K562 (cell line): ENCODE measurements at regions not wholly inside any gene's neighbourhood (a gene's known extent, or its start where the extent isn't known, plus 50 kb on each side); places are given as distances from the start of the nearest gene placed in this dataset.
A peak's percentile ranks its signal among the peaks of the same experiment; 100 is the strongest.

Experiments
- ATF7 ChIP-seq: fragments of 450-650 bp; IDR thresholded peaks from 2 replicates; pipeline ENCODE4 v1.7.1; 2014; ENCODE audit warnings: mild to moderate bottlenecking, moderate library complexity
- BCOR ChIP-seq: fragments of 450-650 bp; IDR thresholded peaks from 2 replicates; pipeline ENCODE4 v1.6.1; 2016
- CREB1 ChIP-seq, 2 experiments: sonication (generic) in 1 of 2; formaldehyde crosslinking in 1 of 2; IDR thresholded peaks; 2 replicates each; pipeline versions ENCODE4 v1.6.1 to v1.8.0; 2012 to 2022; ENCODE audit warnings: inconsistent platforms in 1 of 2, mild to moderate bottlenecking in 1 of 2, missing genetic modification reagents in 1 of 2, moderate library complexity in 1 of 2
- ELF4 ChIP-seq: fragments of 450-650 bp; formaldehyde crosslinking; IDR thresholded peaks from 2 replicates; pipeline ENCODE4 v1.4.0; 2022; ENCODE audit warnings: missing genetic modification characterization
- EWSR1 ChIP-seq: fragments of 450-650 bp; IDR thresholded peaks from 2 replicates; pipeline ENCODE4 v1.6.1; 2018; ENCODE audit warnings: borderline replicate concordance, mild to moderate bottlenecking, low read depth, moderate library complexity; ENCODE audit not compliant: partially characterized antibody
- FOXJ2 ChIP-seq: fragments of 200-800 bp; sonication (Bioruptor generic); IDR thresholded peaks from 2 replicates; pipeline ENCODE4 v1.6.1; 2016; ENCODE audit warnings: missing genetic modification characterization, missing compliant biosample characterization
- FOXK1 ChIP-seq: sonication (generic); formaldehyde crosslinking; IDR thresholded peaks from 2 replicates; pipeline ENCODE4 v1.8.0; 2022; ENCODE audit warnings: missing genetic modification reagents, mild to moderate bottlenecking, borderline replicate concordance
- FOXP1 ChIP-seq: sonication (generic); formaldehyde crosslinking; IDR thresholded peaks from 2 replicates; pipeline ENCODE4 v1.8.0; 2022; ENCODE audit warnings: mild to moderate bottlenecking, missing genetic modification reagents
- MCM5 ChIP-seq: fragments of 450-650 bp; IDR thresholded peaks from 2 replicates; pipeline ENCODE4 v1.6.1; 2016; ENCODE audit warnings: low read depth
- MYC ChIP-seq, 2 experiments: fragments of 250-450 bp in 1 of 2; sonication (Bioruptor Pico) in 1 of 2; IDR thresholded peaks; 2 replicates each; pipeline versions ENCODE4 v1.5.1 to v1.6.1; 2012 to 2021; ENCODE audit warnings: low read depth in 2 of 2, borderline replicate concordance in 1 of 2, improper control_type of control experiment in 1 of 2, low read length in 1 of 2, mild to moderate bottlenecking in 1 of 2, moderate library complexity in 1 of 2
- RFX7 ChIP-seq: fragments of 250-450 bp; sonication (Bioruptor Pico); IDR thresholded peaks from 2 replicates; pipeline ENCODE4 v1.5.1; 2021; ENCODE audit warnings: mild to moderate bottlenecking
- SIX5 ChIP-seq, 2 experiments: IDR thresholded peaks; 2 replicates each; pipeline ENCODE4 v1.6.1; 2011; ENCODE audit warnings: low read length in 2 of 2, borderline replicate concordance in 1 of 2, low read depth in 1 of 2, mild to moderate bottlenecking in 1 of 2, moderate library complexity in 1 of 2; ENCODE audit not compliant: insufficient read depth in 1 of 2
- TFAM ChIP-seq: fragments of 250-450 bp; sonication (Bioruptor Pico); conservative IDR thresholded peaks from 2 replicates; pipeline ENCODE4 v1.5.0; 2021; ENCODE audit warnings: mild to moderate bottlenecking, moderate library complexity
- TRIM24 ChIP-seq, 2 experiments: fragments of 450-650 bp; IDR thresholded peaks; 2 replicates each; pipeline ENCODE4 v1.6.1; 2016
- USF2 ChIP-seq: sonication (generic); formaldehyde crosslinking; IDR thresholded peaks from 2 replicates; pipeline ENCODE4 v1.5.0; 2020; ENCODE audit warnings: missing genetic modification reagents
- WHSC1 ChIP-seq: IDR thresholded peaks from one replicate; pipeline ENCODE4 v1.6.1; 2012; ENCODE audit warnings: low read length, control low read depth, inconsistent platforms
- XRCC3 ChIP-seq: fragments of 450-650 bp; IDR thresholded peaks from 2 replicates; pipeline ENCODE4 v1.6.1; 2017; ENCODE audit warnings: mild to moderate bottlenecking, moderate library complexity
- XRCC5 ChIP-seq: fragments of 200-400 bp; formaldehyde crosslinking; IDR thresholded peaks from 2 replicates; pipeline ENCODE4 v1.6.1; 2017; ENCODE audit warnings: low read depth, mild to moderate bottlenecking, low read length
- ZNF121 ChIP-seq: sonication (generic); formaldehyde crosslinking; conservative IDR thresholded peaks from 2 replicates; pipeline ENCODE4 v1.8.0; 2022; ENCODE audit warnings: missing genetic modification reagents
- ZNF165 ChIP-seq: fragments of 250-450 bp; sonication (Bioruptor Pico); IDR thresholded peaks from 2 replicates; pipeline ENCODE4 v1.4.0; 2020; ENCODE audit warnings: borderline replicate concordance
- ZNF41 ChIP-seq: fragments of 250-450 bp; sonication (Bioruptor Pico); conservative IDR thresholded peaks from 2 replicates; pipeline ENCODE4 v1.4.0; 2020; ENCODE audit warnings: mild to moderate bottlenecking
- ZNF511 ChIP-seq: sonication (generic); formaldehyde crosslinking; IDR thresholded peaks from 2 replicates; pipeline ENCODE4 v1.8.0; 2022; ENCODE audit warnings: mild to moderate bottlenecking, missing genetic modification reagents
- ZNF589 ChIP-seq: fragments of 200-800 bp; sonication (Bioruptor generic); IDR thresholded peaks from 2 replicates; pipeline ENCODE4 v1.6.1; 2016; ENCODE audit warnings: low read depth, missing genetic modification characterization, missing compliant biosample characterization
- TF ChIP-seq, protein P1 (sequence below), 3 experiments: fragments of 200-800 bp in 1 of 3; sonication (Bioruptor generic) in 1 of 3; sonication (generic) in 1 of 3; formaldehyde crosslinking in 1 of 3; IDR thresholded peaks; 2 replicates each; pipeline versions ENCODE4 v1.6.1 to v1.8.0; 2016 to 2022; ENCODE audit warnings: mild to moderate bottlenecking in 2 of 3, missing compliant biosample characterization in 2 of 3, missing genetic modification characterization in 2 of 3, missing genetic modification reagents in 1 of 3
- TF ChIP-seq, protein P2 (sequence below): sonication (generic); formaldehyde crosslinking; IDR thresholded peaks from 2 replicates; pipeline ENCODE4 v1.8.0; 2022; ENCODE audit warnings: missing genetic modification reagents, mild to moderate bottlenecking, moderate library complexity, borderline replicate concordance

DNA sequence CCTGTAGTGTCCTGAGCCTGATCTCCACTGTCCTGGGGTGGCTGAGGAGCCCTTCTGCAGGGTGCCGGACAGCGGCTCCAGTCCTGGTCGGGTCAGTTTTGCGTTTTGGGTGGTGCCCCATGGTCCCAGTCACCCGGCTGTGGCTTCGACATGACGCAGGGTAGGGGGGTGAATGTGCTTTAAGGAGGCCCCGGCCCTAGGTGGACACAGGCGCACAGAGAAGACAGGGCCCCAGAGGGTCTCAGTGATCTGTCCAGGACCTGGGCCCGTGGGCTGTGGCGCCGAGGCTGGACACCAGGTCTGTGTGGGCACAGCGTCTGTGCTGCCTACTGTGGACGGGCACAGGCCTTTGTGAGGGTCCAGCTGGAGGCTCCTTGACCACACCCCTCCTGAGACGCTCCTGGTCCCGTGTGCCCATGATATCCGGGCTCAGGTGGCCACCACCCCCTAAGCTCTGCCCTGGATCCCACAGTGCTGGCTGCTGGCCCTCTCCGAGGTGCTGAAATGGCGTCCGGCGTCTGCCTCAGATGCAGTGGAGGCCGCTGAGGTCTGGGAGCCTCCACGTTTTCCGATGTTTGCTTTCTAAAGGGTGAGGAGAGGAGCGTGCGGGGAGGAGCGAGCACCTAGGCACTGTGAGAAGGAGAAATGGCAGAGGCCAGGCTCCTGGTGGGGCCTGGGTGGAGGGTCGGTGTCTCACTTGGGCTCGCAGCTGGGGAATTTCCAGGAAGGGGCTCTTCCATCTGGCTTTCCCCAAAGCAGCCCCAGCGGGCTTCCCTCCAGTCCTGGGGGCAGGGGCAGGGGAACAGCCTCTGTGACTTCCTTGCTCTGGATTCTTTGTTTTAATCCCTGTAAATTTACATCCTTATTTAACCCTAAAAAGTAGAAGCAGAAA is 56.1 kb upstream of the ACSF3 start (continued):
- TF ChIP-seq ZNF165, result no peak
- TF ChIP-seq, protein P1, sequence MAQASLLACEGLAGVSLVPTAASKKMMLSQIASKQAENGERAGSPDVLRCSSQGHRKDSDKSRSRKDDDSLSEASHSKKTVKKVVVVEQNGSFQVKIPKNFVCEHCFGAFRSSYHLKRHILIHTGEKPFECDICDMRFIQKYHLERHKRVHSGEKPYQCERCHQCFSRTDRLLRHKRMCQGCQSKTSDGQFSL (CRISPR knock-in tag; IDR thresholded peaks at IDR 0.05), result no peak
- TF ChIP-seq, protein P1 (tag; IDR thresholded peaks at IDR 0.05), result no peak
- no peak for TF ChIP-seq CREB1 (IDR thresholded peaks at IDR 0.05)
- peak; percentile 43; the same call in 1 of the 2 replicates for TF ChIP-seq CREB1 (CRISPR knock-in tag; IDR thresholded peaks at IDR 0.05)
- TF ChIP-seq EWSR1, result no peak
- TF ChIP-seq USF2 (CRISPR knock-in tag), result no peak
- no peak for TF ChIP-seq ATF7
- peak; percentile 74; the same call in 1 of the 2 replicates for TF ChIP-seq FOXP1
- peak; percentile 96 for TF ChIP-seq ZNF511 (CRISPR knock-in tag)
- no peak for TF ChIP-seq XRCC3
- no peak for TF ChIP-seq TFAM (CRISPR knock-in tag)
- TF ChIP-seq, protein P2, sequence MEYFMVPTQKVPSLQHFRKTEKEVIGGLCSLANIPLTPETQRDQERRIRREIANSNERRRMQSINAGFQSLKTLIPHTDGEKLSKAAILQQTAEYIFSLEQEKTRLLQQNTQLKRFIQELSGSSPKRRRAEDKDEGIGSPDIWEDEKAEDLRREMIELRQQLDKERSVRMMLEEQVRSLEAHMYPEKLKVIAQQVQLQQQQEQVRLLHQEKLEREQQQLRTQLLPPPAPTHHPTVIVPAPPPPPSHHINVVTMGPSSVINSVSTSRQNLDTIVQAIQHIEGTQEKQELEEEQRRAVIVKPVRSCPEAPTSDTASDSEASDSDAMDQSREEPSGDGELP, result peak; percentile 77
- no peak for TF ChIP-seq TRIM24 (IDR thresholded peaks at IDR 0.05)
- TF ChIP-seq ZNF121 (CRISPR knock-in tag), result peak; percentile 42; the same call in 1 of the 2 replicates
- no peak for TF ChIP-seq ZNF589 (CRISPR knock-in tag)
- no peak for TF ChIP-seq BCOR
- no peak; the same call in 1 of the 2 replicates for TF ChIP-seq XRCC5
- no peak for TF ChIP-seq ELF4 (CRISPR knock-in tag)
- no peak for TF ChIP-seq FOXJ2
- TF ChIP-seq MYC (IDR thresholded peaks at IDR 0.05; ENCODE audit: low read depth, low read length), result 0 out of 2 replicates have a peak, but pooled peaks have one; percentile 13
- no peak for TF ChIP-seq MYC (CRISPR knock-in tag; IDR thresholded peaks at IDR 0.05; ENCODE audit: borderline replicate concordance, low read depth)
- TF ChIP-seq SIX5 (IDR thresholded peaks at IDR 0.05; ENCODE audit: borderline replicate concordance in 1 of 2, insufficient read depth in 1 of 2, low read depth in 1 of 2, low read length in 2 of 2), result no peak
- TF ChIP-seq MCM5, result no peak
- TF ChIP-seq ZNF41 (CRISPR knock-in tag), result no peak
- no peak for TF ChIP-seq RFX7 (CRISPR knock-in tag)
- TF ChIP-seq WHSC1, result no peak
- TF ChIP-seq FOXK1, result 0 out of 2 replicates have a peak, but pooled peaks have one; percentile 56
